H1 (cell line): ENCODE measurements at regions not wholly inside any gene's neighbourhood (a gene's known extent, or its start where the extent isn't known, plus 50 kb on each side); places are given as distances from the start of the nearest gene placed in this dataset.

Experiments used
- CTCF ChIA-PET: fragments of 300-600 bp; sonication (Branson Sonifier 250); formaldehyde crosslinking; loops from one replicate; lab custom pipeline; 2021; ENCODE audit not compliant: partially characterized antibody; lab: Charles Lee
- POLR2A ChIA-PET: fragments of 300-600 bp; sonication (Branson Sonifier 250); formaldehyde crosslinking; loops from one replicate; lab custom pipeline; 2021; ENCODE audit warnings: inconsistent platforms; ENCODE audit not compliant: partially characterized antibody; lab: Charles Lee
- DNase-seq, 2 experiments: peaks; one replicate each; pipeline versions ENCODE4 v3.0.0 to v3.0.0-alpha.2; 2010 to 2022; ENCODE audit warnings: low spot score in 2 of 2, low read depth in 1 of 2, mixed read lengths in 1 of 2
- FAIRE-seq: peaks from 2 replicates; lab custom pipeline; 2011; peaks lifted over from hg19 to GRCh38; lab: Jason Lieb, UNC
- H2AFZ ChIP-seq: 2 replicates; pipeline ENCODE4 v1.8.1; 2012; ENCODE audit warnings: low read length, inconsistent platforms
- H2AK5ac ChIP-seq: 2 replicates; pipeline ENCODE4 v1.6.1; 2013; ENCODE audit warnings: low read depth, low read length
- H2BK120ac ChIP-seq: replicated peaks from 2 replicates; pipeline ENCODE3; 2013; ENCODE audit warnings: low read depth, low read length, inconsistent platforms
- H2BK12ac ChIP-seq: 2 replicates; pipeline ENCODE4 v1.6.1; 2013; ENCODE audit warnings: low read depth, low read length
- H2BK15ac ChIP-seq: 2 replicates; pipeline ENCODE4 v1.6.1; 2013; ENCODE audit warnings: low read length
- H2BK20ac ChIP-seq: 2 replicates; pipeline ENCODE4 v1.6.1; 2013; ENCODE audit warnings: low read length
- H2BK5ac ChIP-seq: 2 replicates; pipeline ENCODE4 v1.6.1; 2013; ENCODE audit warnings: low read depth, low read length
- H3K14ac ChIP-seq: 2 replicates; pipeline ENCODE4 v1.6.1; 2013; ENCODE audit warnings: inconsistent platforms; ENCODE audit not compliant: insufficient read length
- H3K18ac ChIP-seq: 2 replicates; pipeline ENCODE4 v1.6.1; 2013; ENCODE audit warnings: low read length; ENCODE audit errors: extremely low read depth
- H3K23ac ChIP-seq: 2 replicates; pipeline ENCODE4 v1.6.1; 2013; ENCODE audit warnings: inconsistent platforms; ENCODE audit not compliant: insufficient read length
- H3K23me2 ChIP-seq: 2 replicates; pipeline ENCODE4 v1.6.1; 2013; ENCODE audit warnings: low read depth, low read length
- H3K27ac ChIP-seq: 2 replicates; pipeline ENCODE4 v1.6.1; 2011; ENCODE audit warnings: low read depth, low read length, inconsistent platforms
- H3K27me3 ChIP-seq, 4 experiments: replicated peaks in 1 of 4; 1 replicate in 1 of 4; 2 replicates in 3 of 4; pipeline versions ENCODE4 v1.6.1 to v1.8.1; 2011 to 2013; ENCODE audit warnings: low read length in 3 of 4, mild to moderate bottlenecking in 3 of 4, inconsistent platforms in 2 of 4, mixed read lengths in 2 of 4, moderate library complexity in 1 of 4; ENCODE audit not compliant: control insufficient read depth in 3 of 4, insufficient read depth in 3 of 4; ENCODE audit errors: extremely low read depth in 1 of 4
- H3K36me3 ChIP-seq, 4 experiments: 2 replicates each; pipeline versions ENCODE4 v1.6.1 to v1.8.1; 2011 to 2013; ENCODE audit warnings: mild to moderate bottlenecking in 4 of 4, low read length in 3 of 4, moderate library complexity in 2 of 4, control low read depth in 1 of 4, inconsistent platforms in 1 of 4; ENCODE audit not compliant: insufficient read depth in 4 of 4, control insufficient read depth in 2 of 4
- H3K4ac ChIP-seq: replicated peaks from 2 replicates; pipeline ENCODE3; 2013; ENCODE audit warnings: low read length, low read depth, mixed read lengths, inconsistent platforms; ENCODE audit not compliant: insufficient read length
- H3K4me1 ChIP-seq, 4 experiments: replicated peaks in 1 of 4; 1 replicate in 1 of 4; 2 replicates in 3 of 4; pipeline versions ENCODE4 v1.6.1 to v1.8.1; 2011 to 2013; ENCODE audit warnings: low read length in 3 of 4, inconsistent platforms in 2 of 4, mixed read lengths in 1 of 4; ENCODE audit not compliant: insufficient read depth in 4 of 4, control insufficient read depth in 3 of 4
- H3K4me2 ChIP-seq, 2 experiments: 2 replicates each; pipeline versions ENCODE4 v1.6.1 to v1.8.1; 2011 to 2013; ENCODE audit warnings: low read depth in 2 of 2, low read length in 2 of 2, control low read depth in 1 of 2, inconsistent platforms in 1 of 2, mild to moderate bottlenecking in 1 of 2; ENCODE audit not compliant: insufficient read depth in 1 of 2
- H3K4me3 ChIP-seq, 4 experiments: fragments of 200-600, 300-600 bp in 1 of 4; sonication (generic), shearing (Covaris generic), sonication (Bioruptor Twin) in 1 of 4; 2 replicates each; pipeline versions ENCODE4 v1.5.1 to v1.8.1; 2011 to 2016; ENCODE audit warnings: low read length in 4 of 4, low read depth in 3 of 4, control low read depth in 2 of 4, inconsistent platforms in 2 of 4, mild to moderate bottlenecking in 2 of 4, mixed read lengths in 1 of 4, moderate library complexity in 1 of 4; ENCODE audit not compliant: insufficient read depth in 2 of 4; ENCODE audit errors: extremely low read depth in 1 of 4
- H3K56ac ChIP-seq: replicated peaks from 2 replicates; pipeline ENCODE3; 2013; ENCODE audit warnings: low read depth, mild to moderate bottlenecking, mixed read lengths, low read length, inconsistent platforms; ENCODE audit not compliant: insufficient read length
- H3K79me1 ChIP-seq: 2 replicates; pipeline ENCODE4 v1.6.1; 2013; ENCODE audit warnings: low read depth, low read length, control low read depth
- H3K79me2 ChIP-seq, 2 experiments: 2 replicates each; pipeline versions ENCODE4 v1.6.1 to v1.8.1; 2012 to 2013; ENCODE audit warnings: low read length in 2 of 2, mild to moderate bottlenecking in 2 of 2, inconsistent platforms in 1 of 2; ENCODE audit not compliant: insufficient read depth in 2 of 2, control insufficient read depth in 1 of 2
- H3K9ac ChIP-seq, 4 experiments: replicated peaks in 1 of 4; 1 replicate in 1 of 4; 2 replicates in 3 of 4; pipeline versions ENCODE4 v1.6.1 to v1.8.1; 2011 to 2013; ENCODE audit warnings: low read depth in 3 of 4, low read length in 3 of 4, control low read depth in 2 of 4, mild to moderate bottlenecking in 2 of 4, moderate library complexity in 2 of 4, inconsistent platforms in 1 of 4; ENCODE audit errors: extremely low read depth in 1 of 4
- H3K9me3 ChIP-seq, 2 experiments: 2 replicates each; pipeline versions ENCODE4 v1.6.1 to v1.8.1; 2012 to 2013; ENCODE audit warnings: mild to moderate bottlenecking in 2 of 2, moderate library complexity in 2 of 2, control low read depth in 1 of 2, inconsistent platforms in 1 of 2, low read depth in 1 of 2, low read length in 1 of 2, mixed read lengths in 1 of 2; ENCODE audit not compliant: insufficient read depth in 2 of 2
- H4K20me1 ChIP-seq, 2 experiments: replicated peaks in 1 of 2; 2 replicates each; pipeline versions ENCODE3 to v1.8.1; 2011 to 2013; ENCODE audit warnings: inconsistent platforms in 2 of 2, low read length in 2 of 2, mild to moderate bottlenecking in 1 of 2; ENCODE audit not compliant: insufficient read depth in 2 of 2, control insufficient read depth in 1 of 2
- H4K5ac ChIP-seq: 2 replicates; pipeline ENCODE4 v1.6.1; 2013; ENCODE audit warnings: low read length, low read depth, mixed read lengths, inconsistent platforms; ENCODE audit not compliant: insufficient read length
- H4K8ac ChIP-seq: 2 replicates; pipeline ENCODE4 v1.8.0; 2013; ENCODE audit warnings: mild to moderate bottlenecking, moderate library complexity, low read length, inconsistent platforms; ENCODE audit not compliant: insufficient read depth; ENCODE audit errors: extremely low read depth
- H4K91ac ChIP-seq: replicated peaks from 2 replicates; pipeline ENCODE3; 2013; ENCODE audit warnings: low read length, mixed read lengths, inconsistent platforms; ENCODE audit not compliant: insufficient read length
- ASH2L ChIP-seq: fragments of 200-600, 300-600 bp; sonication (generic); IDR thresholded peaks from one replicate; pipeline ENCODE4 v1.7.1; 2017; ENCODE audit warnings: low read length
- ATF2 ChIP-seq: IDR thresholded peaks from 2 replicates; pipeline ENCODE4 v1.6.1; 2012; ENCODE audit warnings: low read length, inconsistent platforms
- BCL11A ChIP-seq, 2 experiments: IDR thresholded peaks; one replicate each; pipeline ENCODE4 v1.6.1; 2011; ENCODE audit warnings: low read depth in 2 of 2, low read length in 2 of 2, mild to moderate bottlenecking in 2 of 2
- CHD1 ChIP-seq: IDR thresholded peaks from 2 replicates; pipeline ENCODE4 v1.6.1; 2012; ENCODE audit warnings: low read depth, low read length, improper control_type of control experiment
- EZH2 ChIP-seq: fragments of 200-600 bp; sonication (generic); IDR thresholded peaks from 2 replicates; pipeline ENCODE4 v1.7.1; 2012; ENCODE audit warnings: low read depth, mild to moderate bottlenecking, moderate library complexity, low read length, inconsistent platforms; ENCODE audit not compliant: severe bottlenecking
- KDM5A ChIP-seq: fragments of 200-600 bp; IDR thresholded peaks from 2 replicates; pipeline ENCODE4 v1.7.1; 2012; ENCODE audit warnings: mild to moderate bottlenecking, low read length, inconsistent platforms, mixed read lengths
- POLR2A ChIP-seq, 2 experiments: IDR thresholded peaks; 1 replicate in 1 of 2; 2 replicates in 1 of 2; pipeline ENCODE4 v1.6.1; 2011; ENCODE audit warnings: low read depth in 2 of 2, low read length in 2 of 2, mild to moderate bottlenecking in 2 of 2; ENCODE audit errors: control extremely low read depth in 1 of 2
- POU5F1 ChIP-seq: IDR thresholded peaks from 2 replicates; pipeline ENCODE4 v1.6.1; 2011; ENCODE audit warnings: low read depth, mild to moderate bottlenecking, low read length, moderate library complexity
- RAD21 ChIP-seq, 2 experiments: IDR thresholded peaks in 1 of 2; conservative IDR thresholded peaks in 1 of 2; 2 replicates each; pipeline ENCODE4 v1.6.1; 2011; ENCODE audit warnings: low read depth in 2 of 2, low read length in 2 of 2, improper control_type of control experiment in 1 of 2, inconsistent platforms in 1 of 2, mild to moderate bottlenecking in 1 of 2, moderate library complexity in 1 of 2
- RNF2 ChIP-seq: fragments of 200-900, 300-1000 bp; sonication (generic); IDR thresholded peaks from 2 replicates; pipeline ENCODE4 v1.7.1; 2016; ENCODE audit warnings: borderline replicate concordance, low read depth, mild to moderate bottlenecking, antibody characterized with exemption, low read length; ENCODE audit not compliant: poor library complexity, severe bottlenecking; ENCODE audit errors: missing control alignments
- SIRT6 ChIP-seq: IDR thresholded peaks from one replicate; pipeline ENCODE4 v1.7.1; 2012; ENCODE audit warnings: low read length, inconsistent platforms
- SRF ChIP-seq: IDR thresholded peaks from 2 replicates; pipeline ENCODE4 v1.6.1; 2011; ENCODE audit warnings: mild to moderate bottlenecking, low read depth, low read length, moderate library complexity
- YY1 ChIP-seq: IDR thresholded peaks from 2 replicates; pipeline ENCODE4 v1.6.1; 2011; ENCODE audit warnings: low read depth, mild to moderate bottlenecking, low read length
- TF ChIP-seq, protein P1 (sequence below): IDR thresholded peaks from 2 replicates; pipeline ENCODE4 v1.6.1; 2012; ENCODE audit warnings: inconsistent platforms

DNA sequence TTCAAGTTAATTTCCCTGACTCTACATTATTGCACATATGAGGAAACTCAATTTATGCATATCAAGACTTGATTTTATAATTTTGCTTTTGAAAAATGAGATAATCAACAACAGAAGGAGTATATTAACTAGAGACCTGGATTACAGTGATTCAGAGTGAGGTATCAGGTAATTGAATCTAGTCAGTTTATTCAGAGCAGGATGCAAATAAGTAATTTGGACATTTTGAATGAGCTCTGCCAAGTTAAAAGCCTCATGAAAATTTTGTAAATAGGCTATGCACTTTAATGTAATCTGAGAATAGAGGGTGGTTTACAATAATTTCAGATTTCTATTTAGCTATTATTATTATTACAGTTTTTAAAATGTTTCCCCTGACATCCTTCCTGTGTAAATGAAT lies 203.7 kb upstream of the EMCN start:
- Histone ChIP-seq H3K23ac (no peak overlapping the region), H3K4me1 (no peaks in the 10 kb centered on the region), H2BK20ac (no peak overlapping the region), H3K79me2 (no peaks in the 10 kb centered on the region), H4K20me1 (no peaks in the 10 kb centered on the region), H3K36me3 (no peaks in the 10 kb centered on the region), H4K8ac (no peak overlapping the region), H2AFZ (no peak overlapping the region), H3K23me2 (no peaks in the 10 kb centered on the region), H3K9ac (no peak overlapping the region), H2BK15ac (no peak overlapping the region), H2BK12ac (no peak overlapping the region), H3K14ac (no peak overlapping the region), H3K9me3 (no peaks in the 10 kb centered on the region), H3K18ac (no peak overlapping the region), H3K27me3 (no peaks in the 10 kb centered on the region), H3K4ac (no peak overlapping the region), H2BK120ac (no peak overlapping the region), H4K5ac (no peak overlapping the region), H3K79me1 (no peaks in the 10 kb centered on the region), H3K27ac (no peak overlapping the region), H2AK5ac (no peak overlapping the region), H4K91ac (no peak overlapping the region), H2BK5ac (no peak overlapping the region), H3K4me3 (no peak overlapping the region), H3K4me2 (no peak overlapping the region), H3K56ac (no peak overlapping the region)
- DNase-seq: no peak
- no peak for FAIRE-seq
- ChIA-PET POLR2A (no interaction called here), CTCF (no interaction called here)
- TF ChIP-seq, protein P1, sequence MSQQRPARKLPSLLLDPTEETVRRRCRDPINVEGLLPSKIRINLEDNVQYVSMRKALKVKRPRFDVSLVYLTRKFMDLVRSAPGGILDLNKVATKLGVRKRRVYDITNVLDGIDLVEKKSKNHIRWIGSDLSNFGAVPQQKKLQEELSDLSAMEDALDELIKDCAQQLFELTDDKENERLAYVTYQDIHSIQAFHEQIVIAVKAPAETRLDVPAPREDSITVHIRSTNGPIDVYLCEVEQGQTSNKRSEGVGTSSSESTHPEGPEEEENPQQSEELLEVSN: no peak
- TF ChIP-seq CHD1: no peak
- no peak for TF ChIP-seq RNF2
- TF ChIP-seq SRF: no peak
- no peak for TF ChIP-seq RAD21 (IDR thresholded peaks at IDR 0.05 in 1 of 2, conservative IDR thresholded peaks at IDR 0.05 in 1 of 2; ENCODE audit: low read depth in 2 of 2, low read length in 2 of 2)
- TF ChIP-seq KDM5A: no peak
- TF ChIP-seq POU5F1: no peak
- no peak for TF ChIP-seq EZH2
- no peak for TF ChIP-seq SIRT6
- no peak for TF ChIP-seq POLR2A (IDR thresholded peaks at IDR 0.05; ENCODE audit: control extremely low read depth in 1 of 2, low read depth in 2 of 2, low read length in 2 of 2)
- no peak for TF ChIP-seq YY1
- TF ChIP-seq ASH2L: no peak
- no peak for TF ChIP-seq ATF2
- no peak for TF ChIP-seq BCL11A (IDR thresholded peaks at IDR 0.05; ENCODE audit: low read depth in 2 of 2, low read length in 2 of 2)
